ENCODE measurements at regions not wholly inside any gene's neighbourhood (a gene's known extent, or its start where the extent isn't known, plus 50 kb on each side); places are given as distances from the start of the nearest gene placed in this dataset.

DNA sequence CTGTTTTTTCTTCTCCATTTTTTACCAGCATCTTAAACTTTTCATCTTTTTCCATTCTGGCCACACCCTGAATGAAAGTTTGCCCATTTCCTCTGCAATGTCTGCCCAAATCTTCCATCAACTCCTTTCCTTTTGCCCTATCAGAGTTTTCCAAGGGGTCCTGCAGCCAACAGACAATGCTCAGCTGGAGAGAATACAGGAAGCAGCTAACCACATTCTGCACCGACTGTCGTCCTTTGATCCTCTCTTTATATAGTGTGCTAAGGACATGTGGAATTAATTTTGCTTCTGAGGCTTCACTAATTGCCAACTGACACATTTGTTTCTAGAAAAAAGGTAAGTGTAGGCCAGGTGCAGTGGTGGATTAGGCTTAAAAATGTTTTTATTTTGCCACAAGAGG is 50.5 kb upstream of the DLX2 start:
- DNase-seq (no peak), ATAC-seq (no peak)

DNA sequence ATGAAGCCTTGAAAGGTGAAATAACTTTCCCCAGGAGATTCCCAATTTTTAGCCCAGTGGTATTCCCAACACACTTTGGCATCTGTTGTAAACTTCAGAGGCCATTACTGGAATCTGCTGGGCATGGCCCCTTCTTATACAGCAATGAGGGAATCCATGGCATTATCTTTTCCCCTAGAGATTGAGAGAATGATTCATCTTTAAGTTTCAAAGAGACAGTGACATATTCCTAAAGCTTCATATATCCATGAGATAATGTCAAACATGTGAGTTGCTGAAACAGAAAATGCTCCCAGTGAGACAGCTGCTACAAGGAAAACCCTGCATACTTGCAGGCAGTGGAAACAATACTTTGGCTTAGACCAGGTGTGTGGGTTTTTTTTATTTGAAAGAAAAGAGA is 51.1 kb upstream of the DLX2 start:
- ATAC-seq, result no peak
- no peak for DNase-seq

DNA sequence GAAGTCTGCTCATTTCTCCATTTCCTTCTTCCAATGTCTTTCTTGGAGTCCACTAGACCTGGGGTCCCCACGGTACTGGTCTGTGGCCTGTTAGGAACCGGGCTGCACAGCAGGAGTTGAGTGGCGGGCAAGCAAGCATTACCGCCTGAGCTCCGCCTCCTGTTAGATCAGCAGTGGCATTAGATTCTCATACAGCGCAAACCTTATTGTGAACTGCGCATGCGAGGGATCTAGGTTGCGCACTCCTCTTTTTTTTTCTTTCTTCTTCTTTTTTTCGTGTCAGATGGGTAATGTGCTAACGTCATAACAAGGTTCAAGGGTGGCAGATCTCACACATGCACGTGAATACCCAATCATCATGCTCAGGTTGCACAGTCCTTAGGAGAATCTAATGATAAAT is 53.1 kb upstream of the DLX2 start:
- DNase-seq, result no peak

DNA sequence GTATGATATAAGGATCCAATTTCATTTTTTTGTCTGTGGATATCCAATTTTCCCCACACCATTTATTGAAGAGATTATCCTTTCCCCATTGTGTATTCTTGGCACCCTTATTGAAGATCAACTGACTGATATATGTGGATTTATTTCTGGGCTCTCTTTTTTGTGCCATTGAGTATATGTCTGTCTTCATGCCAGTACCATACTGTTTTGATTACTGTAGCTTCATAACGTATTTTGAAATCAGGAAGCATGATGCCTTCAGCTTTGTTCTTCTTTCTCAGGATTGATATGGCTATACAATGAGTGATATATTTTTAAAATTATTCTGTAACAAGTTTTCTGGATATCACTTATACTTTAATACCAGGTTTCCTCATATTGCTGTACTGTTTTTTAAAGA is 58.1 kb upstream of the DLX2 start:
- no peak for DNase-seq
- ATAC-seq, result no peak

More for the DNA sequence above, 53.1 kb upstream of the DLX2 start:
- ATAC-seq, result no peak

DNA sequence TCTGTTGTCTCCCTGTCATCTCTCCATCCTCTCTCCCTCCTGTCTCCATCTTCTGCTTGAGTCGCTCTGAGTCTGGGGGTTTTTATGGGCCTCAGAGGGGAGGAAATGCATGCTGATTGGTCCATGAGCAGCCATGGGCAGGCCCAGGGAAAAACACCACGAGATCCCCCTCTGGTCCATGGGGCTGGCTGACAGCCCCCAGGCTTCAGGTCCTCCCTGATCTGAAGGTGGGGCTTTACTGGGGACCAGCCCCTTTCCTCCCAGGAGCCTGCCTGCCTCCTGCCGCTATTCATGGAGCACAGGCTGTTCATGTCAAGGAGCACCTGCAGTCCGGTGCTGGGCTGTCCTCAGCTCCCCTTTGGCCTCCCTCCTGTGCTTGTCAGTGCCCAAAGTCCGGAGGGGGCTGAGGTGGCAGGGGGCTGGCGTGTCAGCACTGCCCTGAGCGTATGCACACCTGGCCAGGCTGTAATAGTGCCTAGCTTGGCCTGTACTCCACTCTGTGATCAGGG is 59.6 kb upstream of the DLX2 start:
- no peak for ATAC-seq
- DNase-seq, result no peak

DNA sequence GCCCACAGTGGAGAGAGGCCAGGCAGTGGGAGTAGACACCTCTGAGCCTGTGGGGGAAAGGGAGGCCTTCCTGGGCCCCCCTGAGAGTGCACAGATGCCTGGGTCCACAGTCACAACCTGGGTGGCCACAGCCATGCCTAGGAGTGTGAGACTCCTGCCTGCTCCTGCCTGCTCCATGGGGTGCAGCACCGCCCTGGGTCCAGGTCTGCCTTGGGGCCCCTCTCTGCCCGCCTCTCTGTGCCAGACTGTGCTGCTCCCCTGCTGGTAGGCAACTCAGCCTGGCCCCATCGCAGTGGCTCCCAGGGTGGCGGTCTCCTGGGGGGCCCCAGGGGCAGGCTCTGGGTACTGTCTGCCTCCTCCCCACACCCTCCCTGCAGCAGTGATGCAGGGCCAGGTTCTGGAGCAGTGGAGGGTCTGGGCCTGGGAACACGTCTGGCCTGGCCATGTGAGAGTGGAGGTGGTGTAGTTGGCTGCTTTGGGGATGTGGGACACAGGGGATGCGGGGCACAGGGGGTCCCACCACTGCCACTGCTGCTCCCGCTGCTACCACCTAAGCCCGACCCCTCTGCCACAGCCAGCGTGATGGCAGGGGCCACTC is 60.1 kb upstream of the DLX2 start:
- DNase-seq (no peak), ATAC-seq (no peak)

DNA sequence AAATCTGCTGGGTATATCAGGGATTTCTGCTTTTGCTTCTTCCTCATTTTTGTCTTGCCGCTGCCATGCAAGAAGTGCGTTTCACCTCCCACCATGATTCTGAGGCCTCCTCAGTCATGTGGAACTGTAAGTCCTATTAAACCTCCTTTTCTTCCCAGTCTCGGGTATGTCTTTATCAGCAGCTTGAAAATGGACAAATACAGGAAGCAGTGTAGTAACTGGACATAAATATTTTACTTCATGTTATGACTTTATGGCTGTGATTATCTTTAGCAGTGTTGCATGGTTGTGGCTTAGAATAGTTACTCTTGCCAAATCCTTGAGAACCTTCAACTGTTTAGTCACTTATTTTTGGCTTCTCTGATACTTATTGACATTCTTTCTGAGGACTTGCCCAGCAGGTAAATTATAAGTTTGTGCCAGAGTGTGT is 66.2 kb upstream of the DLX2 start:
- ATAC-seq (no peak), DNase-seq (no peak)

DNA sequence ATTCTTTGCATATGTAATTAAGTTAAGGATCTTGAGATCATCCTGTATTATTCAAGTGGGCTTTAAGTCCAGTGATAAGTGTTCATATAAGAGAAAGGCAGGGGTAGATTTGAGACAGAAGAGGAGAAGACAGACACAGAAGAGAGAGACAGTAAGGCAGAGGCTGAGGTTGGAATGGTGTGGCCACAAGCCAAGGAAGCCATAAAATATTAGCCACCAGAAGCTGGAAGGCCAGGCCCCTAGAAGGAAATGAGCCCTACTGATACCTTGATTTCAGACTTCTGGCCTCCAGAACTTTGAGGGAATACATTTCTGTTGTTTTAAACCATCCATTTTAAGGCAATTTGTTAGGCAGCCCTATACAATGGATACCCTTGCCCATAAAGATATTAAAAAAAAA is 66.9 kb upstream of the DLX2 start:
- DNase-seq, result no peak

DNA sequence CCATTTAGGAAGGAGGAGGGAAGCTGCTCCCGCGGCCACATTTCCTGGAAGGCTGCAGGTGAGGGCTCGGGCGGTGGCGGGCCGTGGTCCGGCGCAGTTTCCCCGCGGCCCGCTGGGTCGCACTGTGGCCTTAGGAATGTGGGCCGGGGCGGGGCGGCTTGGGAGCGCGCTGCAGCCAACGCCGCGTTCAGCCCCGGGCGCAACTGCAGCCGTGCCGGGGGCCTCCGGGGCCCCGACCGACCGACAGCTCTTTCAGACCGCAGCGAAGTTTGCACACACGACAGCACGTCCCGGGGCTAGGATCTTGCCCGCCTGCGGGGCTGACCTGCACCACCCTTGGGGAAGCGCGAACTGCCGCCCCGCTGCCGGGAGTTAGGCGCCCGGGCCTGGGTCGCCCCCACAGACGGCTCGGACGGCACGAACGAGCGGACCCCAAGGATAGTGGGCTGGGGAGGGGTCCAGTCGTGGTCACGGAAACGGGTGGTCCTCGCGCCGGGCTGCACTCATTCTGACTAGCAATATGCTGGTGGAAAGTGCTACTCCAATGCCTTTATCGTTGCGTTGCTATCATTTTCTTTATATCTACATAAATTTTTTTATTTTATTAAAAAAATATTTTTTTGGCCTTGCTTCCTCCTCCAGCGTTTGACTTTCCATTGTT is 69.9 kb upstream of the DLX2 start:
- DNase-seq, result peak; percentile 74
- peak; percentile 94 for ATAC-seq

More for the DNA sequence above, 66.9 kb upstream of the DLX2 start:
- no peak for ATAC-seq

DNA sequence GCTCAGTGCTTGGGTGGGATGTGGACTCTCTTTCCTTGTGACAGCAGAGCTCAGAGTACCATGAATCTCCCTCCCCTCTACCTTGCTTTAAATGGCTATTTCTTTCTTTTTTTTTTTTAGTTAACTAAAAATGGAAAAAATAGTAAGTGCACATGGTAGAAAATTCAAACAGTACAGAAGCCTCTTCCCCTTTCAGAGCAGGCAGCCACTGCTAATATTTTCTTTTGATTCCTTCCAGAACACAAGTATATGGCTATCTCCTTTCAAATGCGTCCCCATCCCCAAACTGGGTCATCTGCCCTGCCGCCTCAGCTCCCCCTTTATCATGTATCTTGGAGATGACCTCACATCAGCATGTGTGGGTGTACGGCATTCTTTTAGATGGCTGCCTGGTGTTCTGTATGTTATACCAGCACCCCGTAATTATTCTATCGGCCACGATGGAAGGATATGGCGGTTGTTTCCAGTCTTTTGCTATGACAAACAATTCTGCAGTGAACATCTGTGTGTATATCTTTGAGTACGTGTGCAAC is 70.5 kb upstream of the DLX2 start:
- ATAC-seq, result no peak
- DNase-seq, result no peak

DNA sequence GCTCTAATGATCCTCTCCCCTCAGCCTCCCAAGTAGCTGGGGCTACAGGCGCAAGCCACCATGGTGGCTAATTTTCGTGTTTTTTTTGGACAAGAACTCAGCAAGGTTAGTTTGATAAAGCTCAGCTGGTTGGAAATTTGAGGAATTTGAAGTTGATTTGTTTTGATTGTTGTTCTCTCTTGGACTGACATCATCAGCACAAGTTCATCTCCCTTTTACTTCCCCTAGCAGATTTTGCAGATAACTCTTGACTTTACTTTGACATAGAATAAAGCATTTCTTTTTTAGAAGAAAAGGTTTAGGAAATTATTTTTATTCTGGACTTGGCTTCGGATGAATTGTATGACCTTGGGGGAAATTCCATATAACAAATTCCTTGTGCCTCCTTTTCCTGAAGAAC is 74.9 kb upstream of the DLX2 start:
- ATAC-seq, result no peak

DNA sequence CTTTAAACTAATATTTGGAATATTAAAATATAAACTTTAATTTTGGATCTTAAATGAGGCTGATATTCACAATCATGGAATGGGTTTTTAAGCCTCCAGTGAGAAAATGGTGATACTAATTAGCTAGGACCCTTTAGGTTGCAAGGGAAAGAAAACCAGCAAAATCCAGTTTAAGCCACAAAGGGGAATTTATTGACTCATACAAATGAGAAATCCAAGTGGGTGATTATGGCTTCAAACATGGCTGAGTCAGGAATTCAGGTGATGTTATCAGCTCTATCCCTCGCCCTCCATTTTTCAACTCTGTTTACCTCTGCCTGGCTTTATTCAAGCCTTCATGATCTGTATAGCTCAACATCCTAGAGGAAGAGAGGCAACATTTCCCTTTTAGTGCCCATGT is 75.3 kb upstream of the DLX2 start:
- DNase-seq (no peak), ATAC-seq (no peak)

More for the DNA sequence above, 74.9 kb upstream of the DLX2 start:
- no peak for DNase-seq

DNA sequence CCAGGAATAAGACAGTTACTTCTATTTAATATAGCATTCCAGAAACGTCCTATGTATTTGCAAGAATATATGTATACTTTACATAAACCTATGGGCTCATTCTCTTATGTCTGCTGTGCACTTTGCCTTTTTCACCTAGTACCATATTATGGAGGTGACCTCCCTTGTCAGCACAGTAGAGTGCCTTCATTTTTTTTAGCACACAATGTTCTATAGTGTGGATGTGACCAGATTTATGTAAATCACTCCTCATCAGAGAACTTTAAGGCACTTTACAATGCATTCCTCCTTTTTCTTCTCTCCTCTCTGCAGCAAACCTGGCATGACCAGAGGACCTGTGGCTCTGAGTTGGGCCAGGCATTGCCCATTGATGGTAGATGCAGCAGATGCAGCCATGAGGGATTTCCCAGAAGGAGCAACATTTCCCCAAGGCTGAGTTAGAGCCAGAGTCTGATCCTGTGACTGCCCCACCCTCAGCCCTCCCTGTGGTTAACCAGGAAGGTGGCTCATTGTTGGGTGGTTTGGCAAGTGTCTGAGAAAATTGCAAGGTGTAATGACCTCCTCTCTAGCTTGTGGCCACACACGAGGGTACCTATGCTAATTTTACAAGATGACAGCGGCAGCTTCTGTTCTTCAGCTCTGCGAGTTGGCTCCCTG is 76.5 kb upstream of the DLX2 start:
- peak; percentile 83 for ATAC-seq

DNA sequence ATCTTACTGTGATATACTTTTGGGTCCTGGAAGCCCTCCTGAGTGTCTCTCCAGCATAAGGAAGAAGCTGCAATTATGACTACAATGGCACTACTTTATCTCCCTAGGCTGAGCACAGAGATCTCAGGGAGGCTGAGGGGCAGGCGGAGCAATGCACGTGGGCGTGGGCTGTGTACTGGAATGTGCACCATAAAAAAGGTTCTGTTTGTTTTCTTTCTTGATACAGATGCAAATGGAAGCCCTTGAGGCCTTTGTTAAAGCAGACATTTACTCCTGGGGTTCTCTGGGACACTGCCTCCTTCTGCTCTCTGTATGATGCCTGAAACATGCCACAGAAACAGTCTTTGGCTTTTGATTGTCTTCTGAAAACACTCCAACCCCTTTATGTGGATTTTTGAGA is 79.1 kb upstream of the DLX2 start:
- ATAC-seq, result no peak

More for the DNA sequence above, 76.5 kb upstream of the DLX2 start:
- DNase-seq, result peak; percentile 36

DNA sequence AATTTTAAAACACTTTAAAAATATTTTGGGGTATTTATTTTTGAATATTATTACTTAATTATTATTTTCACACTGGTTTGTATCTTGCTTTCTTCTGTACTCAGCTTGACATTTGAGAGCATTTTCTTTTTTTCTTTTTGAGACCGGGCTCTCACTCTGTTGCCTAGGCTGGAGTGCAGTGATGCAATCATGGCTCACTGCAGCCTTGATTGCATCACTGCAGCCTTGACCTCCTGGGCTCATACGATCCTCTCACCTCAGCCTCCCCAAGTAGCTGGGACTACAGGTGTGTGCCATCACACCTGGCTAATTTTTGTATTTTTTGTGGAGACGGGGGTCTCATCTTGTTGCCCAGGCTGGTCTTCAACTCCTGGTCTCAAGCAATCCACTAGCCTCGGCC is 79.9 kb upstream of the DLX2 start:
- ATAC-seq (no peak), DNase-seq (no peak)

More for the DNA sequence above, 79.1 kb upstream of the DLX2 start:
- no peak for DNase-seq

DNA sequence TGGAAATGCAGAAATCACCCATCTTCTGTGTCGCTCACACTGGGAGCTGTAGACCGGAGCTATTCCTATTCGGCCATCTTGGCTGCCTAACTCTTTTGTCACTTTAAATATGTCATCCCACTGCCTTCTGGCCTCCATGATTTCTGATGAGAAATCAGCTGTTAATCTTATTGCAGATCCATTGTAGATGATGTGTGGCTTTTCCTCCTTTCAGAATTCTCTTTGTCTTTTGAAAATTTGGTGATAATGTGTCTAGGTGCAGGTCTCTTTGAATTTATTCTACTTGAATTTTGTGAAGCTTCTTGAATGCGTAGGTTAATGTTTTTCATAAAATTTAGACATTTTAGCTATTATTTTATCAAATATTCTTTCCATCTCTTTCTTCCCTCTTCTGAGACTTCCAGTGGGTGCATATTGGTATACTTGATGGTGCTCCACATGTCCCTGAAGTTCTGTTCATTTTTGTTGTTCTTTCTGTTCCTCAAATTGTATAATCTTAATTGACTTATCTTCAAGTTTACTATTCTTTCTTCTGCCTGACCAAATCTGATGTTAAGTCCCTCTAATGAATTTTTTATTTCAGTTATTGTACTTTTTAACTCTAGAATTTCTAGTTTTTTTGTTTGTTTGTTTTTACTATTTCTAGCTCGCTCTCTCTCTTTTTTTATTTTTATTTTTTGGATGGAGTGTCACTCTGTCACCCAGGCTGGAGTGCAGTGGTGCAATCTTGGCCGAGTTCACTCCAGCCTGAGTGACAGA is 90.8 kb upstream of the DLX2 start:
- no peak for ATAC-seq
- no peak for DNase-seq

DNA sequence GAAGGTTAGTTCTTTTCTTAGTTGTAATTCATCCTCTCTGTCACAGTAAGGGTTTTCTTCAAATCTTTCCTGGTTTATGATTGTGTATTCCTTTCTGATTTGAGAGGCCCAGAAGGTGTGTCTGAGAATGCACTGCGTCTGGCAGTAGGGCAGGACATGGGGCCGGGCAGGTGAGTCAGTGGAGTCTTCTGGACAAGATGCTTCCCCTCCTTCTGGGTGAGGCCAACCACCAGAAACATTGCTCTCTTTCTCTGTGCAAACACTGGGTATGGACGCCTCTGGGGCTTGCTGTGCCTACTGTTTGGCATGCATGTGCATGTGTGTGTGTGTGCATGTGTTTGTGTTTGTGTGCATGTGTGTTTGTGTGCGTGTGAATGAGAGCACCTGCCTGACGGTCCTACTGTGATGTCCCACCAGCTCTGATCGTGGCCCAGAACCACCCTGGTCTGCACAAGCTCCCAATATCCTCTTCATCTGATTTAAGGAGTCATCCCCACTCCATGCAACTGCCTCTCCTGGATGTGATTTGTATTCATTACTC is 93.2 kb upstream of the DLX2 start:
- DNase-seq, result no peak
- no peak for ATAC-seq

DNA sequence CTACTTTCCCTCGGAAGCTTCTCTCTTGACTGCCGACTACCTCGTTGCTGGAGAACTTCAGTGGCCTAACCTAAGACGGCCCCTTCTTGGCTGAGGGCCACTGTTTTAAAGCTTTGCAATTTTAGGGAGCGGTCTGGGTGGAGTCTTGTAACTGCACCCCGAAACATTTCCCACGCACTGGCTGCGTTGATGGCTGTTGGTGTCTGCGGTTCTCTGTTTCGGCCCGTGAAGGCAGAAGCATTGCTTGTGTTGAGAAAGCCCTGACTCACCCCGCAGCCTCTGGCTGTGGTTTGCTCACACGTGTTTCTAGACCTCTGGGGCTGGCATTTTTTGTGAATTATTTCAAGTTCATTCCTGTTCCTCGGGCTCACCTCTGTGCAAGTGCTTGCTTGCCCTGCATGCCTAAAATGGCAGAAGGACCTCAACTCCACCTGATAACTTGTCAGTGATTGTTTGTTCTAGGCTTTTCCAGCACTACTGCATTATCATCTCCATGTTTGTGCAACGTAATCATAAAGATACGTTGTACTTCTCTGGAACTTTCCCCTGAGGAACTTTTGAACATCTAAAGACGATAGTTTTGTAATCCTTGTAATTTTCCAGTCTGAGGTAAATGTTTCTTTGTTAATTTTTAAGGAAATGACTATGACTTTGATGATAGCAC is 94.2 kb upstream of the DLX2 start:
- DNase-seq (peak; percentile 32), ATAC-seq (peak; percentile 75)

DNA sequence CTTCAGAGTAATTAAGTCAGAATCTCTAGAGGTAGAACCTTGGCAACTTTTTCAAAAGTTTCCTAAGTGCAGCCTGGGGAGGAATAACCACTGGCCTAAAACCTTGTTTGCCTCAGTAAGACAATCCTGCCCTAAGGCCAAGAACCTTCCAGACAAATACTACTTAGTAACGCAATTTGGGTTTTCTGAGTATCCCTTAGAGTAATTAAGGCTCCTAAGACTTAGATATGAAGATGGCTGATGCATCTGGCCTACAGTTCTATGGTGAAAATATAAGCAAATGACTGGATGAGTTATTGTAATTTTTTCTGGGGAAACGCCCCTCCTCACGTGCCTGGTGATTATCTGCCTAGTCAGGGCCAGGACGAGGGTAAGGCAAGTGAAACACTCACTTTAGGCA is 95.7 kb upstream of the DLX2 start:
- DNase-seq (no peak), ATAC-seq (no peak)

DNA sequence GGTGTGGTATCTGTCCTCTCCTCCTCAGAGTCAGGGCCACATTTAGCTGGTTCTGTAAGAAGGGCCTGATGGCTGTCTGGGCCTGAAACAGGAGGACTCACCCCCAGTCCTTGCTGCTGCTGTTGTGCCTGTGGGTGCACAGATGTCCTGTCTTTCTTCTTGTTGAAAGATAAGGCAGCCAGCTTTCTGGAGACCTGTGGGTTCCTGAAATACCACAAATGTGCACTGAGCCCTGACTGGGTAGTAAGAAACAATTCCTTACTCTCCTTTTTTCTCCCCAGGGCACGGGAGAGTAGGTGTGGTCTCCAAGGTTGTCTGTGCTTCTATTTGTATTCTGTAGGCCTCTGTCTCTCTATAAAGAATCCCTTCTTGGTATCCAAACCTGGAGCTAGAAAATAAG is 96.2 kb upstream of the DLX2 start:
- DNase-seq, result no peak
- ATAC-seq, result no peak

DNA sequence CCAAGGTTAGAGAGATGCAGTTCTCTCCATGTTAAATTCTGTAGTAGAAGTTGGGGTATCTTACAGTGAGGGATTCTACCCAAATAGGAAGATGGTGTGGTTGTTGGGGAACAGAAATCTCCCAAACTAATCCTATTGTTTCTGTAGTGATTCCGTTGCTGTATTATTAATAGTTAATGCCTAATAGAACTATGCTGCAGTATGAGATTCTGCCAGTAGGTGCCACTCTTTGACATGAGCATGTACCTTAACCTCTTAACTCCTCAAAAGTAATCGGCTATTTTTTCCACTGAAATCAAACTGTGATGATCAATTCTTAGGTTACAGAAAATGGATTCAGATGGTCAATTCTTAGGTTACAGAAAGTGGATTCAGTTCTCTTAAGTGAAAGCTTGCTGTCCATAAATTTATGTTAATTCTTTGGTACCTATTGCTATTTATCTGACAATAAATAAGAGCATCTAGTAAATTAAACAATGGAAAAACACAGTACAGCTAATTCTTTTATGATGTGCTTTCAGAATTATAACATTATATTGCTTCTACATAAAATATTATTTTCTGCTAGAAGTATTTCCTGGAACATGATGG is 97.9 kb upstream of the DLX2 start:
- ATAC-seq, result no peak
- peak; percentile 41 for DNase-seq
